SK-N-MC (cell line): ENCODE measurements at regions not wholly inside any gene's neighbourhood (a gene's known extent, or its start where the extent isn't known, plus 50 kb on each side); places are given as distances from the start of the nearest gene placed in this dataset.

ENCODE experiments used
- DNase-seq: peaks from one replicate; pipeline ENCODE4 v3.0.0-alpha.2; 2011; ENCODE audit warnings: low read depth, low spot score
- H3K27ac ChIP-seq: fragments of 200-600 bp; sonication (generic); 2 replicates; pipeline ENCODE4 v1.5.1; 2016; ENCODE audit warnings: mixed run types
- H3K36me3 ChIP-seq: fragments of 200-600 bp; sonication (generic); 2 replicates; pipeline ENCODE4 v1.6.1; 2017; ENCODE audit warnings: antibody characterized with exemption, low read length, mixed read lengths; ENCODE audit not compliant: insufficient read depth
- H3K4me3 ChIP-seq: fragments of 200-600 bp; sonication (generic); 2 replicates; pipeline ENCODE4 v1.5.1; 2016
- H3K9ac ChIP-seq: fragments of 200-600 bp; sonication (generic); 2 replicates; pipeline ENCODE4 v1.8.0; 2017; ENCODE audit warnings: mixed run types, mixed read lengths; ENCODE audit not compliant: insufficient read length
- H3K9me3 ChIP-seq: fragments of 200-600 bp; sonication (generic); 2 replicates; pipeline ENCODE4 v1.6.1; 2017; ENCODE audit warnings: low read depth, mild to moderate bottlenecking, antibody characterized with exemption, low read length, moderate library complexity, mixed read lengths
- EZH2 ChIP-seq: fragments of 200-600 bp; sonication (generic); IDR thresholded peaks from one replicate; pipeline ENCODE4 v1.6.1; 2017; ENCODE audit warnings: antibody characterized with exemption
- FOXP2 ChIP-seq: optimal IDR thresholded peaks from 2 replicates; pipeline ENCODE3; 2011; ENCODE audit warnings: mild to moderate bottlenecking, moderate library complexity; ENCODE audit not compliant: insufficient read depth; ENCODE audit errors: extremely low read length, control extremely low read depth
- POLR2AphosphoS5 ChIP-seq: IDR thresholded peaks from 2 replicates; pipeline ENCODE4 v1.6.1; 2012; ENCODE audit warnings: mild to moderate bottlenecking, low read depth, low read length, borderline replicate concordance

DNA sequence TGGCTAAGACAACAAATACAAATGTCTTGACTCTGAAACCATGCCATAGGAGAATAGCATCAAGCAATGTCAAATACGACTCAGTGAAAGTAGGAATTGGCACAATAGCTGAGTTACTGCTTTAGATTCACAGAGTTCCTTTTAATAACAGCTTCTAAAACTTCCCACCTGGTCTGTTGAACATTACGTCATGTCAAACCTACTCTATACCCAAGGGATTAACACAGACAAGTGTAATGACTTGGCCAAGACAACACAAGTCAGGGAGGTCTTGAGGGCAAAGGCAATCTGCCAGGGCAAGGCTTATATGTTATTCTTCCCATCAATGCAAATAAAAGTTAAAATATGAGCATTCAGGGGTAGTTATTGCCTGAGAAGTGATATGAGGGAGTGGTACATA is 265.1 kb upstream of the PRDM1 start:
- no peaks in the 10 kb centered on the region for H3K9me3 ChIP-seq
- H3K36me3 ChIP-seq, result no peaks in the 10 kb centered on the region
- no peak for TF ChIP-seq POLR2AphosphoS5
- TF ChIP-seq FOXP2, result no peak
- TF ChIP-seq EZH2, result no peak
- H3K9ac ChIP-seq, result no peak overlapping the region
- no peak overlapping the region for H3K4me3 ChIP-seq
- DNase-seq, result no peak
- H3K27ac ChIP-seq, result no peak overlapping the region

DNA sequence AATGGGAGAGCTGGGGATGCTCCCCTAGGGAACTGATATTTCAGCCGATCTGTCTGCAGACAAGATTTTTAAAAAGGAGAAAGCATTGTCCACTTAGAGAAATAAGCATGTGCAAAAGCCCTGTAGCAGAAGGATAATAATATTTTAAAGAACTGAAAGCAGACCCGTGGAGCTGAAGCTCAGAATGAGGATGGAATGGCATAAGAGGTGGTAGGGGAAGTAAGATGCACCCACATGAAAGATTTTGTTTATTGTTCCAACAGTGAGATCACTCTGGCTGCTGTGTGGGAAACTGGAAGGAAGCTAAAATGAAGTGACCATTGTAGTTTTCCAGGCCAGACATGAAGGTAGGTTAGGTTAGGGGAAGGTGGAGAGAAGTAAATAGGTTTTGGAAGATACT is 266.4 kb upstream of the PRDM1 start:
- Histone ChIP-seq H3K27ac (no peak overlapping the region), H3K9ac (no peak overlapping the region), H3K4me3 (no peak overlapping the region), H3K36me3 (no peaks in the 10 kb centered on the region), H3K9me3 (no peaks in the 10 kb centered on the region)
- TF ChIP-seq POLR2AphosphoS5, result no peak
- no peak for TF ChIP-seq EZH2
- TF ChIP-seq FOXP2, result no peak
- no peak for DNase-seq

DNA sequence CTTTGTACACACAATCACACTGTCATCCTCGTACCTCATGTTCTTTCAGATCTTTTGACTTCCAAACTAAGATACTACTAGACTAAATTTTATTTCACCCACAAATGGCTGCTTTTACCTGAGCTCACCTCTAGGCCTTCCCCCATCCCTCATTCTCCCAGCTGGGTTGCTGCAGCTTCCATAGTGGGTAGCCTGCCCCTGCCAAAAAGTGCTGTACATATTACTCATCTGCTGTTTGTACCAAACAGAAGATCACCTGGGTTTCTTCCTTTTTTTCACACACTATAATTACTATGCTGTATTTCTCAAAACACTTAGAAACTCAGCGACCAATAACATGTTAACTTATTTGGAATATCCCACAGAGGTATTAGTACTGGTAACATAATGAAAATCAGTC is 267.6 kb upstream of the PRDM1 start:
- TF ChIP-seq FOXP2 (no peak), EZH2 (no peak), POLR2AphosphoS5 (no peak)
- no peaks in the 10 kb centered on the region for H3K9me3 ChIP-seq
- no peak for DNase-seq
- no peaks in the 10 kb centered on the region for H3K36me3 ChIP-seq
- no peak overlapping the region for H3K4me3 ChIP-seq
- no peak overlapping the region for H3K9ac ChIP-seq
- no peak overlapping the region for H3K27ac ChIP-seq

DNA sequence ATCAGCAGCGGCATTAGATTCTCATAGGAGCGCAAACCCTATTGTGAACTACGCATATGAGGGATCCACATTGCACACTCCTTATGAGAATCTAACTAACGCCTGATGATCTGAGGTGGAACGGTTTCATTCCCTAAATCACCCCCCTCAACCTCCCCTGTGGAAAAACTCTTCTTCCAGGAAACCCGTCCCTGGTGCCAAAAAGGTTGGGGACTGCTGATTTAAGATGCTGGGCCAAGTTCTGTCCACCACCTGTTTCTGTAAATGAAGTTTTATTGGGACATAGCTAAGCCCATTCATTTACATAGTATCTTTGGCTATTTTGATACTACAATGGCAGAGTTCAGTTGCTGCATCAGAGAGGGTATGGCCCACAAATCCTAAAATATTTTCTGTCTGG is 268.2 kb upstream of the PRDM1 start:
- TF ChIP-seq EZH2 (no peak), POLR2AphosphoS5 (no peak), FOXP2 (no peak)
- DNase-seq, result no peak

DNA sequence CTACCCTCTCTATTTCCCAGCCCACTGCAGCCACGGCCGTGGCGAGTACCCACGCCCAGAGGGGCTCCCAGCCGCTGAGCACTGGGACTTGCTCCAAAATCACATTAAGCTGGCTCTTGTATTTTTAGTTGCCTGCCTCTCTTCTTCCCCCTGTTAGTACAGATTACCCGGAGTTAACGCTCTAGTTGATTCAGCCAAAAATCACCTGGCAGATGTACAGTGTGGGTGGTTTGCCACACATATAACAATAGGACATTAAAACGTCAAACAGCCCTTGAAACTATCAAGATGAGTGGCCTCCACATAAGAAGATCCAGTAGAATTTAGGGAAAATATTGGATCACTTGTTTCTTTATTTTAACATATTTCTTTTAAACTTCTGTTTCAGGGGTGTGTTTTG is 268.8 kb upstream of the PRDM1 start:
- Histone ChIP-seq H3K27ac (no peak overlapping the region), H3K9ac (no peak overlapping the region), H3K4me3 (no peak overlapping the region), H3K9me3 (no peaks in the 10 kb centered on the region), H3K36me3 (no peaks in the 10 kb centered on the region)
- DNase-seq, result no peak
- TF ChIP-seq EZH2 (no peak), FOXP2 (no peak), POLR2AphosphoS5 (no peak)

More for the DNA sequence above, 268.2 kb upstream of the PRDM1 start:
- Histone ChIP-seq H3K4me3 (no peak overlapping the region), H3K9ac (no peak overlapping the region), H3K9me3 (no peaks in the 10 kb centered on the region), H3K36me3 (no peaks in the 10 kb centered on the region), H3K27ac (no peak overlapping the region)

DNA sequence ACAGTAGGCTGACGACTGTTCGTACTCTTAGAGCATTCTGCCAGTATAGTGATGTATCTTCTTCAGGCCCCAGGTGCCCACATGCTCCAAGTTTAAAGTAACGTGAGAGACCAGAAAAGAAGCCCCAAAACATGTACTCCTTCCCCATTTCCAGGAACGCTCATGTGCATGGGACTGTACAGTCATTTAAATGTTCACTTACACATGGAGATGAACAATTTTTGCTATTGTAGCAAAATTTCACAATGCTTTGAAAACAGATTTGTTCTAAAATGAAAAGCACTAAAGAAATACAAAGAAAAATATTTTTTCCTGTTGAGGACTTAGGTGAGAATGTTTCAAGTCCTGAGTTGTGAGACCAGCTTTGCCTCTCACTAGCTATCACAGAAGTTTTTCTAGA is 269.3 kb upstream of the PRDM1 start:
- no peaks in the 10 kb centered on the region for H3K36me3 ChIP-seq
- TF ChIP-seq POLR2AphosphoS5, result no peak
- TF ChIP-seq FOXP2, result no peak
- no peak for TF ChIP-seq EZH2
- no peak overlapping the region for H3K9ac ChIP-seq
- H3K4me3 ChIP-seq, result no peak overlapping the region
- no peak for DNase-seq
- H3K9me3 ChIP-seq, result no peaks in the 10 kb centered on the region
- no peak overlapping the region for H3K27ac ChIP-seq

DNA sequence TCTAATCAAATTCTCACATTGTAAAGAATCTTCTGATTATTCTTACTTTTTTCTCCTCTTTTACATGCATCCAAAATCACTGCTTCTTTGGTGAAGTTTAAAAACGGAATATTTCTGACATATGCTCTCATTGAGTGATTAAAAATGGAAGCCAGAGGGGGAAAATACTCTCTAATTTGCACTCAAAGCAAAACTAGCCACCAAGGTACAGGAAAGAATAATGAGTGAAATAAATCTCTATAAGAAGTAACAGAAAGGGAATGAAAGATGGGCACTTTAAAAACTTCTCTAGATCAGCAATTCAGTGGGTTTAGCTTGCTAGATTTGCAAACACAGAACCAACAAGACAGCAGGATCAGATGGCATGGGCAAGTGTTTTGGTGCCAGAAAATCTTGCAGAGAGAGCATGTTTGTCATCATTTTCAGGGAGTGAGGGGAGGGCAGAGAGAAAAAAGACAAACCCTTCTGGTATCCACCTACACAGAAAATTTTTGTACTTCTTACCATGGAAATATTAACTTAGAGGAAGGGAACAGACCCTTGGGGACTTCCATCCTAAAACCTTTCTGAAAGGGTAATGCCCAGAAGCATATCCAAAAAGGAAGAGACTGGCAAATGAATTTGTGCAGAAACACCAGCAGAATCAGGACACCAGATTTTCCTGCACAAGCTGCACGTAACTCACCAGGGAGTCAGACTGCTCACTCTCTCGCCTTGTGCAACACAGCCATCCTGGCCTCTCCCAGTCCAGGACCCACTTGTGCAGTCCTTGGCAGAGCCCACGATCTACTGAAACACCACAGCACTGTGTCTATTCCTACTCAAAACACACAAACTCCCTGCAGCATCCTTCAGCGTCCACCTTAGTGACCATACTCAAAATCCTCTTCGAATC is 270.2 kb upstream of the PRDM1 start:
- Histone ChIP-seq H3K9me3 (no peaks in the 10 kb centered on the region), H3K36me3 (no peaks in the 10 kb centered on the region), H3K9ac (no peak overlapping the region), H3K27ac (peak overlapping the region; percentile 65; the same call in 1 of the 2 replicates), H3K4me3 (peak overlapping the region; percentile 1; the same call in 1 of the 2 replicates)
- no peak for DNase-seq
- TF ChIP-seq POLR2AphosphoS5 (no peak), FOXP2 (no peak), EZH2 (no peak)

DNA sequence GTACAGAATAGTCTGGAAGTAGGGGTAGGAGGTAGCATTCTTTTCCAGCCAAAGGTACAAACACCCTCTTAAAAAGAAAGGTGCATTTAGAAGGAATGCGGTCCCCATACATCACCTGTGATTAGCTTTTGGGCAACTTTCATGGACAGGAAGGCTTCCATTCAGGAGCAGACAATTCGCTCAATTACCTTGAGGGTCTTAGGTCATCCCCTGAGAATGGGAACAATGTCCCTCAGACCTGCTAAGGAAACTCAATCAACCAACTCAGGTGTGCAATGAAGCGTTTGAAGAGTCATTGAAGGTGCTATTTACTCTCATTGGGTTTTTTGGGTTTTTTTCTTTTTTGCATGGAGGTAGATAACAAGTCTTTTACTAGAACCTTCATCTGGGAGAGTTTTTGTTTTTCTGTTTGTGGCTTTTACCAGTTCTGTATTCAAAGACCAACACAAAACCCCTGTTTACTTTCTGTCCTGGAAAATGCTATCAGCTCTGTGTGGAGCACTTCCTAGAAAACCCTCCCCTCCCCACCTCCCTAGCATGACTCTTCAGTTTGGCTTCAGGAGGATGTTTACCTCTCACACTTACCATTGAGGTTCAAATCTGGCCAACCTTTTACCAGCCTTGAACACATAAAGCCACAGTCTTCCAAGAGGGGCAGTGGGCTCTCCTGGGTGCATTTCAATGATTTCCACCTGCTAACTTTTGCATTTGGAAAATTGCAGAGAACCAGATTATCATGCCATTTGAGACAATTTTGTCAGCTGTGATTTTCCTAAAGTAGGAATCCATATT is 271.2 kb upstream of the PRDM1 start:
- Histone ChIP-seq H3K4me3 (no peak overlapping the region), H3K36me3 (no peaks in the 10 kb centered on the region), H3K9me3 (no peaks in the 10 kb centered on the region), H3K27ac (peak overlapping the region; percentile 65; the same call in 1 of the 2 replicates), H3K9ac (no peak overlapping the region)
- no peak for DNase-seq
- TF ChIP-seq POLR2AphosphoS5, result no peak
- TF ChIP-seq EZH2, result no peak
